ENCODE measurements at regions not wholly inside any gene's neighbourhood (a gene's known extent, or its start where the extent isn't known, plus 50 kb on each side); places are given as distances from the start of the nearest gene placed in this dataset.
"Not testable (repeated sequence)": the region's sequence is repeated elsewhere in the genome, so short reads cannot be mapped to it uniquely, and the experiment has no call there.

GRCh38 chr20:19047951-19048296 lies 164.5 kb upstream of the SLC24A3 start:
- Mint-ChIP-seq H3K4me1 (no peaks in the 10 kb centered on the region), H3K4me3 (no peak overlapping the region), H3K36me3 (no peaks in the 10 kb centered on the region), H3K9me3 (no peaks in the 10 kb centered on the region), H3K27ac (no peak overlapping the region), H3K27me3 (peaks cover 3% of the 10 kb centered on the region)
- no peak for DNase-seq (ENCODE audit: low spot score in 2 of 2)
- ATAC-seq (ENCODE audit: low read depth): no peak

- DNase-seq (ENCODE audit: low spot score in 2 of 2) (no peak), ATAC-seq (ENCODE audit: low read depth) (no peak)
- H3K36me3 Mint-ChIP-seq: no peaks in the 10 kb centered on the region
- no peaks in the 10 kb centered on the region for H3K9me3 Mint-ChIP-seq
- no peak overlapping the region for H3K27ac Mint-ChIP-seq
- H3K27me3 Mint-ChIP-seq: peaks cover 7% of the 10 kb centered on the region
- H3K4me1 Mint-ChIP-seq: no peaks in the 10 kb centered on the region
- no peak overlapping the region for H3K4me3 Mint-ChIP-seq
Observed at GRCh38 chr20:19048995-19049501, 163.4 kb upstream of the SLC24A3 start.

- Mint-ChIP-seq H3K36me3 (no peaks in the 10 kb centered on the region), H3K4me1 (no peaks in the 10 kb centered on the region), H3K4me3 (no peak overlapping the region), H3K27me3 (peaks cover 7% of the 10 kb centered on the region), H3K9me3 (no peaks in the 10 kb centered on the region), H3K27ac (no peak overlapping the region)
- ATAC-seq (ENCODE audit: low read depth): no peak
- no peak for DNase-seq (ENCODE audit: low spot score in 2 of 2)
Observed at GRCh38 chr20:19049514-19049913, 162.9 kb upstream of the SLC24A3 start.

- DNase-seq (ENCODE audit: low spot score in 2 of 2): peak in 1 of 2 donors; percentile 2
- H3K27ac Mint-ChIP-seq: no peak overlapping the region
- no peaks in the 10 kb centered on the region for H3K4me1 Mint-ChIP-seq
- no peak overlapping the region for H3K4me3 Mint-ChIP-seq
- peaks cover 6% of the 10 kb centered on the region for H3K27me3 Mint-ChIP-seq
- no peak for ATAC-seq (ENCODE audit: low read depth)
- H3K36me3 Mint-ChIP-seq: no peaks in the 10 kb centered on the region
- peaks cover 17% of the 10 kb centered on the region for H3K9me3 Mint-ChIP-seq
Observed at GRCh38 chr20:19056909-19057308, 155.5 kb upstream of the SLC24A3 start.

GRCh38 chr20:19064788-19065187 lies 147.7 kb upstream of the SLC24A3 start:
- H3K36me3 Mint-ChIP-seq; ATAC-seq (ENCODE audit: low read depth); H3K4me3 Mint-ChIP-seq; H3K27me3 Mint-ChIP-seq; H3K27ac Mint-ChIP-seq; DNase-seq (ENCODE audit: low spot score in 2 of 2); H3K4me1 Mint-ChIP-seq: not testable (repeated sequence)
- peaks cover 26% of the 10 kb centered on the region for H3K9me3 Mint-ChIP-seq

- no peak for DNase-seq (ENCODE audit: low spot score in 2 of 2)
- no peak overlapping the region for H3K4me3 Mint-ChIP-seq
- H3K27me3 Mint-ChIP-seq: peaks cover 6% of the 10 kb centered on the region
- H3K9me3 Mint-ChIP-seq: peaks cover 13% of the 10 kb centered on the region
- peaks cover 2% of the 10 kb centered on the region for H3K4me1 Mint-ChIP-seq
- ATAC-seq (ENCODE audit: low read depth): no peak
- H3K27ac Mint-ChIP-seq: no peak overlapping the region
- H3K36me3 Mint-ChIP-seq: peaks cover 2% of the 10 kb centered on the region
Observed at GRCh38 chr20:19067986-19068385, 144.5 kb upstream of the SLC24A3 start.

- Mint-ChIP-seq H3K4me3 (no peak overlapping the region), H3K4me1 (peaks cover 4% of the 10 kb centered on the region), H3K9me3 (peaks cover 4% of the 10 kb centered on the region), H3K36me3 (peaks cover 2% of the 10 kb centered on the region), H3K27ac (no peak overlapping the region), H3K27me3 (peaks cover 6% of the 10 kb centered on the region)
- DNase-seq (ENCODE audit: low spot score in 2 of 2): no peak
- no peak for ATAC-seq (ENCODE audit: low read depth)
Observed at GRCh38 chr20:19070026-19070425, 142.4 kb upstream of the SLC24A3 start.

GRCh38 chr20:19070681-19071445 lies 141.6 kb upstream of the SLC24A3 start:
- Mint-ChIP-seq H3K4me1 (peaks cover 8% of the 10 kb centered on the region), H3K27ac (no peak overlapping the region), H3K36me3 (peaks cover 2% of the 10 kb centered on the region), H3K27me3 (peaks cover 6% of the 10 kb centered on the region), H3K4me3 (no peak overlapping the region), H3K9me3 (peaks cover 2% of the 10 kb centered on the region)
- ATAC-seq (ENCODE audit: low read depth) (no peak), DNase-seq (ENCODE audit: low spot score in 2 of 2) (no peak)

- no peak overlapping the region for H3K27ac Mint-ChIP-seq
- H3K9me3 Mint-ChIP-seq: peaks cover 2% of the 10 kb centered on the region
- peaks cover 8% of the 10 kb centered on the region for H3K4me1 Mint-ChIP-seq
- peaks cover 2% of the 10 kb centered on the region for H3K36me3 Mint-ChIP-seq
- H3K4me3 Mint-ChIP-seq: no peak overlapping the region
- peaks cover 6% of the 10 kb centered on the region for H3K27me3 Mint-ChIP-seq
- ATAC-seq (ENCODE audit: low read depth) (no peak), DNase-seq (ENCODE audit: low spot score in 2 of 2) (no peak)
Observed at GRCh38 chr20:19071446-19071725, 141.1 kb upstream of the SLC24A3 start.

- Mint-ChIP-seq H3K9me3 (peaks cover 2% of the 10 kb centered on the region), H3K4me1 (peaks cover 8% of the 10 kb centered on the region), H3K4me3 (no peak overlapping the region), H3K27ac (no peak overlapping the region), H3K36me3 (peaks cover 2% of the 10 kb centered on the region), H3K27me3 (peaks cover 6% of the 10 kb centered on the region)
- no peak for DNase-seq (ENCODE audit: low spot score in 2 of 2)
- no peak for ATAC-seq (ENCODE audit: low read depth)
Observed at GRCh38 chr20:19071902-19072498, 140.4 kb upstream of the SLC24A3 start.

- ATAC-seq (ENCODE audit: low read depth) (no peak), DNase-seq (ENCODE audit: low spot score in 2 of 2) (no peak)
- peaks cover 2% of the 10 kb centered on the region for H3K9me3 Mint-ChIP-seq
- peaks cover 2% of the 10 kb centered on the region for H3K36me3 Mint-ChIP-seq
- peaks cover 8% of the 10 kb centered on the region for H3K4me1 Mint-ChIP-seq
- no peak overlapping the region for H3K27ac Mint-ChIP-seq
- peaks cover 10% of the 10 kb centered on the region for H3K27me3 Mint-ChIP-seq
- no peak overlapping the region for H3K4me3 Mint-ChIP-seq
Observed at GRCh38 chr20:19072988-19073387, 139.5 kb upstream of the SLC24A3 start.

GRCh38 chr20:19073584-19074218 lies 138.7 kb upstream of the SLC24A3 start:
- H3K9me3 Mint-ChIP-seq: no peaks in the 10 kb centered on the region
- H3K36me3 Mint-ChIP-seq: no peaks in the 10 kb centered on the region
- H3K4me1 Mint-ChIP-seq: peaks cover 8% of the 10 kb centered on the region
- peaks cover 9% of the 10 kb centered on the region for H3K27me3 Mint-ChIP-seq
- no peak for ATAC-seq (ENCODE audit: low read depth)
- H3K27ac Mint-ChIP-seq: no peak overlapping the region
- no peak for DNase-seq (ENCODE audit: low spot score in 2 of 2)
- no peak overlapping the region for H3K4me3 Mint-ChIP-seq

- H3K4me1 Mint-ChIP-seq: peaks cover 8% of the 10 kb centered on the region
- no peaks in the 10 kb centered on the region for H3K9me3 Mint-ChIP-seq
- no peak for ATAC-seq (ENCODE audit: low read depth)
- DNase-seq (ENCODE audit: low spot score in 2 of 2): no peak
- peaks cover 7% of the 10 kb centered on the region for H3K27me3 Mint-ChIP-seq
- H3K27ac Mint-ChIP-seq: no peak overlapping the region
- no peak overlapping the region for H3K4me3 Mint-ChIP-seq
- H3K36me3 Mint-ChIP-seq: no peaks in the 10 kb centered on the region
Observed at GRCh38 chr20:19074356-19074755, 138.1 kb upstream of the SLC24A3 start.

- H3K4me3 Mint-ChIP-seq: no peak overlapping the region
- H3K9me3 Mint-ChIP-seq: no peaks in the 10 kb centered on the region
- peaks cover 8% of the 10 kb centered on the region for H3K4me1 Mint-ChIP-seq
- no peaks in the 10 kb centered on the region for H3K36me3 Mint-ChIP-seq
- DNase-seq (ENCODE audit: low spot score in 2 of 2): no peak
- no peak for ATAC-seq (ENCODE audit: low read depth)
- peaks cover 6% of the 10 kb centered on the region for H3K27me3 Mint-ChIP-seq
- no peak overlapping the region for H3K27ac Mint-ChIP-seq
Observed at GRCh38 chr20:19074828-19075516, 137.5 kb upstream of the SLC24A3 start.

All from memory B cell (primary cell).